HT1080 (cell line): ENCODE measurements at regions not wholly inside any gene's neighbourhood (a gene's known extent, or its start where the extent isn't known, plus 50 kb on each side); places are given as distances from the start of the nearest gene placed in this dataset.
"Not testable (repeated sequence)": the region's sequence is repeated elsewhere in the genome, so short reads cannot be mapped to it uniquely, and the experiment has no call there.

ENCODE experiments used
- DNase-seq: peaks from one replicate; pipeline ENCODE4 v3.0.0-alpha.2; 2015; ENCODE audit warnings: low read depth

GRCh38 chr3:4069796-4070195 is 233.4 kb upstream of the SETMAR start:
- DNase-seq: no peak

- DNase-seq: peak; percentile 7
Measured at GRCh38 chr3:4071481-4072184, 231.5 kb upstream of the SETMAR start.

- DNase-seq: not testable (repeated sequence)
Measured at GRCh38 chr3:4077278-4077677, 225.9 kb upstream of the SETMAR start.

- DNase-seq: no peak
Measured at GRCh38 chr3:4077950-4078349, 225.2 kb upstream of the SETMAR start.

- no peak for DNase-seq
Measured at GRCh38 chr3:4078903-4079302, 224.3 kb upstream of the SETMAR start.

- no peak for DNase-seq
Measured at GRCh38 chr3:4079339-4080195, 223.6 kb upstream of the SETMAR start.

GRCh38 chr3:4083225-4084015 is 219.7 kb upstream of the SETMAR start:
- DNase-seq: no peak

GRCh38 chr3:4084271-4084670 is 218.9 kb upstream of the SETMAR start:
- no peak for DNase-seq

GRCh38 chr3:4086662-4087061 is 216.5 kb upstream of the SETMAR start:
- DNase-seq: not testable (repeated sequence)

GRCh38 chr3:4091786-4092185 is 211.4 kb upstream of the SETMAR start:
- DNase-seq: no peak

GRCh38 chr3:4097801-4098200 is 205.4 kb upstream of the SETMAR start:
- DNase-seq: no peak

GRCh38 chr3:4099607-4100006 is 203.6 kb upstream of the SETMAR start:
- no peak for DNase-seq

GRCh38 chr3:4107430-4107829 is 195.7 kb upstream of the SETMAR start:
- DNase-seq: no peak

GRCh38 chr3:4113811-4114522 is 189.2 kb upstream of the SETMAR start:
- DNase-seq: no peak

GRCh38 chr3:4119119-4119518 is 184.1 kb upstream of the SETMAR start:
- DNase-seq: no peak

- DNase-seq: no peak
Measured at GRCh38 chr3:4125576-4125975, 177.6 kb upstream of the SETMAR start.

GRCh38 chr3:4138150-4138785 is 164.9 kb upstream of the SETMAR start:
- no peak for DNase-seq

- no peak for DNase-seq
Measured at GRCh38 chr3:4138786-4139431, 164.3 kb upstream of the SETMAR start.

GRCh38 chr3:4139462-4140140 is 163.6 kb upstream of the SETMAR start:
- no peak for DNase-seq

GRCh38 chr3:4140921-4141320 is 162.2 kb upstream of the SETMAR start:
- no peak for DNase-seq
